ENCODE measurements at regions not wholly inside any gene's neighbourhood (a gene's known extent, or its start where the extent isn't known, plus 50 kb on each side); places are given as distances from the start of the nearest gene placed in this dataset.

- no peak overlapping the region for H3K27ac ChIP-seq
- no peak for DNase-seq
- intact Hi-C loops (cut with DNase I; ENCODE audit: low total_unique reads), result no loop called here
- no peak overlapping the region for H3K4me3 ChIP-seq
- no peaks in the 10 kb centered on the region for H3K4me1 ChIP-seq
- TF ChIP-seq CTCF (IDR thresholded peaks at IDR 0.05), result no peak
- TF ChIP-seq POLR2A (IDR thresholded peaks at IDR 0.05), result no peak
- H3K9me3 ChIP-seq, result no peaks in the 10 kb centered on the region
- no peaks in the 10 kb centered on the region for H3K27me3 ChIP-seq
- H3K36me3 ChIP-seq, result no peaks in the 10 kb centered on the region
These were observed 233.8 kb downstream of the TTLL7 start for GRCh38 chr1:83765125-83765524.

GRCh38 chr1:83764209-83764608, 234.7 kb downstream of the TTLL7 start:
- no peak for DNase-seq
- Histone ChIP-seq H3K36me3 (no peaks in the 10 kb centered on the region), H3K27ac (no peak overlapping the region), H3K4me3 (no peak overlapping the region), H3K9me3 (no peaks in the 10 kb centered on the region), H3K27me3 (no peaks in the 10 kb centered on the region), H3K4me1 (no peaks in the 10 kb centered on the region)
- intact Hi-C loops (cut with DNase I; ENCODE audit: low total_unique reads), result no loop called here
- TF ChIP-seq CTCF (IDR thresholded peaks at IDR 0.05) (no peak), POLR2A (IDR thresholded peaks at IDR 0.05) (no peak)

GRCh38 chr1:83763361-83764095, 235.4 kb downstream of the TTLL7 start:
- Histone ChIP-seq H3K4me3 (no peak overlapping the region), H3K27me3 (no peaks in the 10 kb centered on the region), H3K36me3 (no peaks in the 10 kb centered on the region), H3K9me3 (no peaks in the 10 kb centered on the region), H3K27ac (no peak overlapping the region), H3K4me1 (no peaks in the 10 kb centered on the region)
- intact Hi-C loops (cut with DNase I; ENCODE audit: low total_unique reads), result no loop called here
- no peak for DNase-seq
- TF ChIP-seq CTCF (IDR thresholded peaks at IDR 0.05), result no peak
- TF ChIP-seq POLR2A (IDR thresholded peaks at IDR 0.05), result no peak

GRCh38 chr1:83762416-83762815, 236.5 kb downstream of the TTLL7 start:
- TF ChIP-seq POLR2A (IDR thresholded peaks at IDR 0.05) (no peak), CTCF (IDR thresholded peaks at IDR 0.05) (no peak)
- no peak overlapping the region for H3K27ac ChIP-seq
- H3K9me3 ChIP-seq, result no peaks in the 10 kb centered on the region
- no peak for DNase-seq
- H3K4me3 ChIP-seq, result no peak overlapping the region
- no peaks in the 10 kb centered on the region for H3K27me3 ChIP-seq
- H3K4me1 ChIP-seq, result no peaks in the 10 kb centered on the region
- H3K36me3 ChIP-seq, result no peaks in the 10 kb centered on the region
- intact Hi-C loops (cut with DNase I; ENCODE audit: low total_unique reads), result no loop called here

- no peak for TF ChIP-seq CTCF (IDR thresholded peaks at IDR 0.05)
- no peak for TF ChIP-seq POLR2A (IDR thresholded peaks at IDR 0.05)
- H3K36me3 ChIP-seq, result no peaks in the 10 kb centered on the region
These were observed 236.9 kb downstream of the TTLL7 start for GRCh38 chr1:83762039-83762365.

More at GRCh38 chr1:83762039-83762365, 236.9 kb downstream of the TTLL7 start:
- H3K27ac ChIP-seq, result no peak overlapping the region
- intact Hi-C loops (cut with DNase I; ENCODE audit: low total_unique reads), result no loop called here
- no peaks in the 10 kb centered on the region for H3K4me1 ChIP-seq
- H3K9me3 ChIP-seq, result no peaks in the 10 kb centered on the region
- no peak for DNase-seq
- H3K4me3 ChIP-seq, result no peak overlapping the region
- H3K27me3 ChIP-seq, result no peaks in the 10 kb centered on the region

Measured in uterus (tissue), 3 donors.